Posterior cingulate gyrus (tissue), 11 donors: ENCODE measurements at regions not wholly inside any gene's neighbourhood (a gene's known extent, or its start where the extent isn't known, plus 50 kb on each side); places are given as distances from the start of the nearest gene placed in this dataset.

ENCODE experiments used
- DNase-seq, 10 donors: peaks; one replicate each; pipeline versions ENCODE4 v3.0.0 to v3.0.0-alpha.2; 2020 to 2021; ENCODE audit warnings: mixed read lengths in 3 of 10
- intact Hi-C: fragments of 100-400 bp; cut with DNase I; formaldehyde crosslinking; loops from one replicate; pipeline ENCODE4 v1.15.1; 2023

- no peak for DNase-seq
- intact Hi-C loops: no loop called here
These were observed 100.8 kb upstream of the NEDD9 start for GRCh38 chr6:11333132-11333849.

- intact Hi-C loops: no loop called here
- no peak for DNase-seq
These were observed 100.0 kb upstream of the NEDD9 start for GRCh38 chr6:11332463-11332862.

GRCh38 chr6:11331111-11331510 is 98.6 kb upstream of the NEDD9 start:
- no peak for DNase-seq
- intact Hi-C loops: no loop called here

DNA sequence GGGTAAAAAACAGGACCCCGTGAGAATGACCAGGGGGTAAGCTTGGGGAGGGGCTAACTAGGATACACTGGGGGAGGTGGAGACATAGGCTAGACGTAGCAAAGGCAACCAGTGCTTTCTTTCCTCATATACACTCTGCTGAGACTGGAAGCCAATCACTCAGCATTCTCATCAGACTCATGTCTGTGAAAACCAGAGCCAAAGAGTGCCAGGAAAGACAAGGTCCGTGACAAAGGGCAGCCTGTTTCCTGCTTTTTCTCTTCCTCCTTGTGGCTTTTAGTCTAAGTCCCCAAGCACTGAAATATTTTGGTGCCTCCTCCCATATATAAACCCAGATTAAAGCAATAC is 97.9 kb upstream of the NEDD9 start:
- DNase-seq: no peak
- intact Hi-C loops: no loop called here

DNA sequence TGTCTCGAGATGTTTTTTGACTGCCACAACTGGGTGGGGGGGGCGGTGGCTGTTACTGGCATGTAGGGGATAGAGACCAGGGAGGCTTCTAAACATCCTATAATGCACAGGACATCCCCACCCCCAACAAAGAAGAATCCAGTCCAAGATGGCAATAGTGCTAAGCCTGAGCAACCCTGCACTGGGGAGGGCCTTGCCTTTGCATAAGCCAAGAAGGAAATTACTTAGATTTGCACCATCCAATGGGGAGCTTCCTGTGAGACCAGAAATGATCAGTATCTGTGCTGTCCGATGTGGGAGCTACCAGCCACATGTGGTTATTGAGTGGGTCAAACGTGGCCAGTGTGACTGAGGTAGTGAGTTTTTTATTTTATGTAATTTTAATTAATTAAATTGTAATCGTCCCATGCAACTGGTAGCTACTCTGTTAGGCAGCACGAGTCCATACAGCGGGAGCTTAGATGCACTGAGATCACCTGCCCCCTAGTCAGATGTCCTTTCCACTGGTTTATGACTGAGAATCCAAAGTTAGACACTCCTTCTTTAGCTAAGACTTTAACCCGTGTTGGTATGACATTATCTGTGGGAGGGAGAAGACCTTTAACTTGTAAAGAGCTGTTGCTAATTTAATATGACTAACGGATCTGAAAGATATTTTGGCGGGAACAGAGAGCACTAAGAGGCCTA is 97.4 kb upstream of the NEDD9 start:
- intact Hi-C loops: no loop called here
- no peak for DNase-seq

DNA sequence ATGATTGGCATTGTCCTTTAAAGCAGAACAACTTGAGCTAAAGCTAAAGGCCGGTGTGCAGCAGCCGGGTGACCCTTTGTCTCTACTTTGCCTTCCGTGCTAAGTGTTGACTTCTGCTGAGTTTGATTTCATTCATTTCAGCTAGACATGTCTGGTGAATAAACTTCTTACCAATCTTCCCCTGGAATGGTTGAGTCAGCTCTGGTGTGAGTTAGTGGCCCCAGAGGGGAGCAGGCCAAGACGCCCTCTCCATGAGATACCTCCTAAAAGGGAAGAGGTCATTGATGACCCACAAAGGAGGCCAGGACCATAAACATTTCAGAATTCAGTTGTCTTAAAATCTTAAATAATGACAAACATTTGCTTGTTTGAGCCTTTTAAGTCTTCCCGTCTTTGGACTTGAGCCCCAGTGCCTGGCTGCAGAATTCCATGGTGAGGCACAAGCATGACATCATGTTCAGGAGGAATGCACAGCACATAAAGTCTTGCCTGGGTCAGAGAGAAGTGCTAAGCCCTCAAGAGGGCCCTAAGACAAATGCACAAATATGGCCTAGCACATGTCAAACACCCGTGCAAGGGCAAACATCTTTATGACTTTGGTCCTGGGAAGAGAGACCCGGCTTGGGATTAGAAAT is 96.3 kb upstream of the NEDD9 start:
- no peak for DNase-seq
- intact Hi-C loops: no loop called here

DNA sequence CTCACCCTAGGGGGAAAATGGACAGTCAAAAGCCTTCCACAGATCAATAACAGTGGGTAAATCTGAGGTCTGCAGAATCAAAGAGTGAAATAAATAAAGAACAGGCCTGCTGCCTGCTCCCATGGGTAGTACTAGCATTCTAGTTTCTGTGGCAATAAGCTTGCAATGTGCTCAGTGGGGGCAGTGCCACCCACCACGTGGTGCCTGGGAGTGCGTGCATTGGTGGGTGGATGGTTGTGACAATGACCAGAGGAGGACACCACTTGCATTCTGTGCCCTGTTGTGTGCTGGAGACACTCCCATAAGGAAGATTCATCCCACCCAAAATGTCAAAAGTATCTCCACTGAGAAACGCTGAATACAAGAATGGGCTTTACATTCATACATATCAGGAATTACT is 95.5 kb upstream of the NEDD9 start:
- DNase-seq: no peak
- intact Hi-C loops: no loop called here

DNA sequence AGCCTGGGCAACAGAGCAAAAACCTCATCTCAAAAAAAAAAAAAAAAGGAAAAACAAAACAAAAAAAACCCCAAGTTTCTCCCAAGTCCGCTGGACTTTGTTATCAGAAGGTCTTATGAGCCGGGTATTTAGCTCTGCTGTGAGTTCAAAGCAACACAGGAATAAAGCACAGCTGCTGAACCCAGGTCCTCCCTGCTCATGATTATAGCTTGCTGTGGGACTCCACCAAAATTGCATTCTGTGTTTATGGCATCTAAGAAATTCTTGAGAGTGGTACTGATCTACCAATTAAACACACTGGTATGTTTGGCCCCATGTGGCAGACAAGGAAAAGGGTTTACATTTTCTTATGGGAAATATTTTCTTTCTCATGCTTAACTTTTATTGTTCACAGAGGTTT is 93.6 kb upstream of the NEDD9 start:
- no peak for DNase-seq
- intact Hi-C loops: no loop called here

DNA sequence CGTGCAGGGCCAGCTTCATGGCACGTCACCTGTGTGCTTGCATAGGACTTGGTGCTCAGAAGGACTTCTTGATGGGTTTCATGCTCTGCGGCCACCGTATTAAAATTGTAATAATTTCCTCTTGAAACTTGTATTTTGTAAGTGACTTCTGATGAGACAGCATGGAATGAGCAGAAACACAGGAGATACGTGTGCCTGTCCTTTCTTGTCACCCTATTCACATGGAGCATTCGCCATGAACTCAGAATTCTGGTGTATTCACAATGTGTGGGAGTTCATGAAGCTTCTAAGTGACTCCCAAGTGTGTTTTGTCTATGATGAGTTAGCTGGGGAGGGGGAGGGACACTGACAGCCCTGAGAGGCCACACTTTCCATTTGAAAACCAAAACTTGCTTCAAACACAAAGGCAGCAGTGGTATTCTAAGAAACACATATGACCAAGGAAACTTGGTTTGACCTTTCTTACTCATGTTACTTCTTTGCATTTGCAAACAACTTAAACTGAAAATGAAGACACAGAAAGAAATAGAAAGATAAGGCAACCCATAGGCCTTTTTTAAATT is 92.1 kb upstream of the NEDD9 start:
- no peak for DNase-seq

GRCh38 chr6:11323666-11324452 is 91.4 kb upstream of the NEDD9 start:
- DNase-seq: peak in 3 of 10 donors; percentile 49 to 80 (median 62)

More for the DNA sequence above, 92.1 kb upstream of the NEDD9 start:
- intact Hi-C loops: no loop called here

DNA sequence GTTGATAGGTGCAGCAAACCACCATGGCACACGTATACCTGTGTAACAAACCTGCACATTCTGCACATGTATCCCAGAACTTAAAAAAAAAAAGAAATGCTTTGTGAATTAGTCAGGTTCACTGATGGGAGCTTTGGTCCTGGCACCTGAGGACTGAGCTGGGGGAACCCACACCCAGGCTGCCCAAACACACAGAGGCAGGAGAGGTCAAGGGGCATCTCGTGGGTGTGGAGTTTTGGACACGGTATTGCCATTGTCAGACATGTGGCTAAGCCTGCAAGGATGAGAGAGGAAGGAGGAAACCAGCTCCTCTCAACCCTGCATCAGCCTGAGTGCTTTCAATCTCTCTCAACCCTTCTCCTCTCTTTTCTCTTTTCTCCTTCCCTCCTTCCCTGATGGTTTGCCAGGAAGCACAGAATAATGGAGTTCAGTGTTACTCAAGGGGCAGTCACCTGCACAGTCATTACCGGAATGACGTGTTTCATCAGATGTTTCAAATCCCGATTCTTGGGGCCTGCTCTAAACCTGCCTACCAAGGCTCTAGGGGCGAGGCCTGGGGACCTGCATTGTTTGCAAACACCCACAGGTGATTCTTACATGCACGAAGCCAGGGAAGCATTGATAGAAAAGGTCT is 89.9 kb upstream of the NEDD9 start:
- intact Hi-C loops: no loop called here
- no peak for DNase-seq

More at GRCh38 chr6:11323666-11324452, 91.4 kb upstream of the NEDD9 start:
- intact Hi-C loops: no loop called here

- intact Hi-C loops: no loop called here
- no peak for DNase-seq
These were observed 88.6 kb upstream of the NEDD9 start for GRCh38 chr6:11320914-11321597.

GRCh38 chr6:11318835-11319813 is 86.7 kb upstream of the NEDD9 start:
- DNase-seq: no peak
- intact Hi-C loops: no loop called here

DNA sequence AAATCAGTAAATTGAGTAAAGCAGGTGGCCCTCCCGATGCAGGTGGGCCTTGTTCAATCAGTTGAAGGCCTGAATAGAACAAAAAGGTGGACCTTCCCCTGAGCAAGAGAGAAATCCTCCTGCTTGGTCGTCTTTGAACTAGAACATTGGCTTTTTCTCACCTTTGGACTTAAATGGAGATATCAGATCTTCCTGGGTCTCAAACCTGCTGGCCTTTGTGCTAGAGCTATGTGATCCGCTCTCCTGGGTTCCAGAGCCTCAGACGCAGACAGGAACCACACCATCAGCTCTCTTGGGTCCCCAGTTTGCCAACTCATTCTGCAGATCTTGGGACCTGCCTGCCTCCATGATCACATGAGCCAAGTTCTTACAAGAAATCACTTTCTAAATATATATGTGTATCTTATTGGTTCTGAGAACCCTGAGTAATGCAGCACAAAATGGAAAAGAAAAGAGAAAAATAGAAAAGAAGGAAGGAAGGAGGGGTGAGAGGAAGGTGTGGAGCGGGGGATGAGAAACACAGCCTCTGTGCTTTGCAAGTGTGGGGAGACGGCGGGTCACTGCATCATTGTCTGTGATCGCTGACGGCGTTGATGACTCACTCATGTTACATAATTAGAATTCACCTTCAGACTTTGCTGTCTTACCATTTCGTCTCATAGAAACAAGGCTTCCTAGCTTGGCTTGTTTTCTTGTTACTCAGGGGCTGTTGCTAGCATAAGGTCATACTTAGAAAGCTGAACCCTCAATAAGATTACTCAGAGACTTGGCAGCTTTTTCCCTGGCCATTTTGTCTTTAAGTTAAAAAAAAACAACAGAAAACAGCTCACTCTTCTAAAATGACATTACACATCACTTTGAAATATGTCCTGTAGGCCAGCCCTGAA is 85.7 kb upstream of the NEDD9 start:
- peak in 7 of 10 donors; percentile 24 to 90 (median 62) for DNase-seq
- intact Hi-C loops: no loop called here

- DNase-seq: no peak
- intact Hi-C loops: no loop called here
These were observed 83.4 kb upstream of the NEDD9 start for GRCh38 chr6:11315743-11316437.

GRCh38 chr6:11313207-11313606 is 80.7 kb upstream of the NEDD9 start:
- intact Hi-C loops: no loop called here
- DNase-seq: no peak

- intact Hi-C loops: no loop called here
- DNase-seq: no peak
These were observed 79.5 kb upstream of the NEDD9 start for GRCh38 chr6:11311970-11312369.
